ENCODE measurements at regions not wholly inside any gene's neighbourhood (a gene's known extent, or its start where the extent isn't known, plus 50 kb on each side); places are given as distances from the start of the nearest gene placed in this dataset.

DNA sequence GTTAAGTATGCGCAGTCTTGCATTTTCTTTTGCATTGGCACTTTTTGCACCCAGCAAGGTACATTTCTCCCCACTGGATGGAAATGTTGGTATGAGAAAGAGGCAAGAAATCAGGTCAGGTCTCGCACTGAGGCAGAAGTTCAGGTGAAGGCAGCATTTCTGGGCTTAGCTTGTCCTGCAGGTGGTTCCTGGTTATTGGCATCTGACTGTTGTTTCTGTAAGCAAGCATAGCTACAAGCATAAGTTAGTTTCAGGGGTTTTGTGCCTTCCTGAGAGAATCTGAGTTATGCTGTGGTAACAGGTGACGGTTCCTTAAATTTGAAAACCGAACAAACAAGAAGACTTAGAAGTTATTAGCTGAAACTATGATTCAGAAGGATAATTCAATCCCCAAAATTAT lies 139.4 kb upstream of the GRM7 start:
- Histone ChIP-seq H3K9me3 (no peaks in the 10 kb centered on the region), H3K4me3 (no peak overlapping the region), H3K4me1 (no peaks in the 10 kb centered on the region), H3K27ac (no peak overlapping the region), H3K36me3 (no peaks in the 10 kb centered on the region), H3K27me3 (no peaks in the 10 kb centered on the region)
- no peak for TF ChIP-seq POLR2A (IDR thresholded peaks at IDR 0.05)
- intact Hi-C loops (cut with DNase I), result no loop called here
- ATAC-seq (no peak), DNase-seq (no peak)
- WGBS, 4 donors, result 79 to 95% (median 86%) methylated on average over 4 of the region's 4 CpGs

DNA sequence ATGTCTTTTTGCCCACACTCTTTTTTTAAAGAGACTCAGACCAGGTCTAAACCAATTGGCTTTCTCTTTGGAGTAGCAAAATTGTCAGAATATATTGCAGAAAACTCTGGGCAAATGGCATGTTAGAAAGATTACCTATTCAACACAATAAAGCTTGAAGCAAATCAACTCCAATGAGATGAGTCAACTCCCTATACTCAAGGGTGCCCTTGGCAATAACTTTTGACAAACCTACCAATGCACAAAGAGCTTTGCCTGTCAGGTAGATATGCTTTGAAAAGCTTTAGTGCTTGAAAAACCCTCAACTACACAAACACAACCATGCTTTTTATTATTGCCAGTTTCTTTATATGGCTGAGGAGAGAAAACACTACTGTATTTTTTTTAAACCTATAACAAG lies 137.7 kb upstream of the GRM7 start:
- Histone ChIP-seq H3K9me3 (no peaks in the 10 kb centered on the region), H3K27ac (no peak overlapping the region), H3K4me3 (no peak overlapping the region), H3K4me1 (no peaks in the 10 kb centered on the region), H3K27me3 (no peaks in the 10 kb centered on the region), H3K36me3 (no peaks in the 10 kb centered on the region)
- no peak for DNase-seq
- intact Hi-C loops (cut with DNase I), result no loop called here
- TF ChIP-seq, protein P1, sequence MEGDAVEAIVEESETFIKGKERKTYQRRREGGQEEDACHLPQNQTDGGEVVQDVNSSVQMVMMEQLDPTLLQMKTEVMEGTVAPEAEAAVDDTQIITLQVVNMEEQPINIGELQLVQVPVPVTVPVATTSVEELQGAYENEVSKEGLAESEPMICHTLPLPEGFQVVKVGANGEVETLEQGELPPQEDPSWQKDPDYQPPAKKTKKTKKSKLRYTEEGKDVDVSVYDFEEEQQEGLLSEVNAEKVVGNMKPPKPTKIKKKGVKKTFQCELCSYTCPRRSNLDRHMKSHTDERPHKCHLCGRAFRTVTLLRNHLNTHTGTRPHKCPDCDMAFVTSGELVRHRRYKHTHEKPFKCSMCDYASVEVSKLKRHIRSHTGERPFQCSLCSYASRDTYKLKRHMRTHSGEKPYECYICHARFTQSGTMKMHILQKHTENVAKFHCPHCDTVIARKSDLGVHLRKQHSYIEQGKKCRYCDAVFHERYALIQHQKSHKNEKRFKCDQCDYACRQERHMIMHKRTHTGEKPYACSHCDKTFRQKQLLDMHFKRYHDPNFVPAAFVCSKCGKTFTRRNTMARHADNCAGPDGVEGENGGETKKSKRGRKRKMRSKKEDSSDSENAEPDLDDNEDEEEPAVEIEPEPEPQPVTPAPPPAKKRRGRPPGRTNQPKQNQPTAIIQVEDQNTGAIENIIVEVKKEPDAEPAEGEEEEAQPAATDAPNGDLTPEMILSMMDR (IDR thresholded peaks at IDR 0.05), result no peak
- no peak for ATAC-seq

DNA sequence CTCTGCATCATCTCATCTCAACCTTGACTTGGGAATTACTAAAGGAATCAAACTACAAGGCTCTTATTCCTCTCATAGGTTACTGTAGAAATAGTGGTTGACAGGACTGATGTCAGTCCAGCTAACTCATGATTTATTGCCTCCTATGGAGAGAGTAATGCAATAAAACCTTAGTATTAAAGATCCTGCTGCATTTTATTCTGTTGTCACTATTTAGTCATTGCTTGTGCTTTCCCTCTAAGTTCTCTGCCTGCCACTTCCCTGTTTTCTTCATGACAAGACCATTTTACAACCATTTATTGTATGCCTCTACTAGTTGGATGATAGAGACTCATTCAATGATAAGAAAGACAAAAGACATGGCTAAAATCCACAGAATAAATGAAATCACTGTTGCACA lies 134.1 kb upstream of the GRM7 start:
- TF ChIP-seq, protein P1 (IDR thresholded peaks at IDR 0.05), result no peak
- no peak for TF ChIP-seq POLR2A (IDR thresholded peaks at IDR 0.05)
- ATAC-seq, result no peak
- no peaks in the 10 kb centered on the region for H3K9me3 ChIP-seq
- no peaks in the 10 kb centered on the region for H3K27me3 ChIP-seq
- no peak for DNase-seq
- H3K27ac ChIP-seq, result no peak overlapping the region
- no peaks in the 10 kb centered on the region for H3K4me1 ChIP-seq
- H3K36me3 ChIP-seq, result no peaks in the 10 kb centered on the region
- no peak overlapping the region for H3K4me3 ChIP-seq
- intact Hi-C loops (cut with DNase I), result no loop called here

DNA sequence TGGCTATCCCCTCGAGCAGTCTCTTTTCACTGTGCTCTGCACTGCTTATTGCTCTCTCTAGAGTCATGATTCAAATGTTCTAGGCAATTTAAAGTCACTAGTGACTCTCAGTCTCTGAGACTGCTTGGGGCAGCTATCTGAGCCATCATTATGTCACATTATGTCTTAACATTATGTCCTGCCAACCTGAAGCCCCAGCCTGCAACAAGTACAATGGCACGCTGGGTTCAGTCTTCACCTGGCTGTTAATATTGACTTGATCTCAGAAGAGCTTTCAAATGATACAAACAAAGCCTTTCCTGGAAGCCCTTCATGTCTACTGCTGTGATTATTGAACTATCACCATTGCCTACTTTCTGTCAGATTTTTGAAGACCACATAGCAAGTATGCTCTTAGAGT lies 128.1 kb upstream of the GRM7 start:
- H3K27ac ChIP-seq, result no peak overlapping the region
- H3K4me3 ChIP-seq, result no peak overlapping the region
- TF ChIP-seq, protein P1 (IDR thresholded peaks at IDR 0.05), result no peak
- TF ChIP-seq POLR2A (IDR thresholded peaks at IDR 0.05), result no peak
- DNase-seq (no peak), ATAC-seq (no peak)
- H3K4me1 ChIP-seq, result no peaks in the 10 kb centered on the region
- WGBS, 4 donors, result 68 to 82% (median 79%) methylated on average over 2 of the region's 2 CpGs
- no peaks in the 10 kb centered on the region for H3K27me3 ChIP-seq
- peaks cover 0 to 3% (median 0%) of the 10 kb centered on the region in 12 donors for H3K9me3 ChIP-seq
- intact Hi-C loops (cut with DNase I), result no loop called here
- H3K36me3 ChIP-seq, result no peaks in the 10 kb centered on the region

DNA sequence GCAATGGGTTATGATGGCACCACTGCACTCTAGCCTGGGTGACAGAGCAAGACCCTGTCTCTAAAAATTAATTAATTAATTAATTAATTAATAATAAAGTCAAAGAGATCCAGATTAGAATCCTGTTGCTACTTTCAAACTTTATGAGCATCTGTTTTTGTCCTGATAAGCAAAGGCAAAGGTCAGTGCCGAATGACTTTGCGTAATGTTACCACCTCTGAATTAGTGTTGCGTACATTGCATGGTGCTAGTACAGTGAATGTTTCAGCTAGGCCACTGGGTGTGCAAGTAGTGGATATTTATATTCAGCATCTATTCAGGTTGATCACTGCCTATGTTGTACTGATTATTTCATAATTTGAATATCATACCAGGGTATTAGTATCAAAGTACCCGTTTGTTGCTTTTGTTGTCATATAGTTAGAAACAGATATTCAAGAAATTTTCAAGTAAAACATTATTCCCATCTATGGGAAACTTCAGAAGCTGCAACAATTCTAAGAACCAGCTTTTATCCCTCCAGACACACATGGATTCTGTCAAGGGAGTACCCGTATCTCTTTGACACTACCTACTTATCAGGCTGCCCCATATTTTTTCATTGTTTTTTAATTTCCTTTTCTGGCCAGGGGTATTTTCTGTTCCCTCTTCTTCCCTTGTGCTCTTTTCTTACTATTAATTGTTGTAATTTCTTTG lies 127.1 kb upstream of the GRM7 start:
- Histone ChIP-seq H3K4me3 (no peak overlapping the region), H3K27ac (no peak overlapping the region), H3K4me1 (no peaks in the 10 kb centered on the region), H3K36me3 (no peaks in the 10 kb centered on the region), H3K9me3 (peaks cover 0 to 3% (median 0%) of the 10 kb centered on the region in 12 donors), H3K27me3 (no peaks in the 10 kb centered on the region)
- WGBS, 4 donors, result 75 to 79% (median 78%) methylated on average over 5 of the region's 5 CpGs
- intact Hi-C loops (cut with DNase I), result no loop called here
- DNase-seq (no peak), ATAC-seq (no peak)
- no peak for TF ChIP-seq POLR2A (IDR thresholded peaks at IDR 0.05)
- TF ChIP-seq, protein P1 (IDR thresholded peaks at IDR 0.05), result no peak
